ENCODE measurements at regions not wholly inside any gene's neighbourhood (a gene's known extent, or its start where the extent isn't known, plus 50 kb on each side); places are given as distances from the start of the nearest gene placed in this dataset.

- no peak for TF ChIP-seq CTCF (IDR thresholded peaks at IDR 0.05 in 8 of 11, conservative IDR thresholded peaks at IDR 0.05 in 3 of 11)
- no peak for TF ChIP-seq POLR2AphosphoS5 (IDR thresholded peaks at IDR 0.05)
- no peak for TF ChIP-seq POLR2A (IDR thresholded peaks at IDR 0.05)
Measured at GRCh38 chr12:102696045-102696444, 215.7 kb upstream of the IGF1 start.
